ENCODE measurements at regions not wholly inside any gene's neighbourhood (a gene's known extent, or its start where the extent isn't known, plus 50 kb on each side); places are given as distances from the start of the nearest gene placed in this dataset.

GRCh38 chr2:15834381-15835031, 105.8 kb upstream of the MYCN start:
- ATAC-seq (ENCODE audit: insufficient number of reproducible peaks, low FRiP score, low read depth) = no peak
- no peak for TF ChIP-seq CTCF (IDR thresholded peaks at IDR 0.05)
- Histone ChIP-seq H3K27me3 (replicated peaks; ENCODE audit: insufficient read depth) (no peaks in the 10 kb centered on the region), H3K36me3 (no peaks in the 10 kb centered on the region), H3K27ac (no peak overlapping the region), H3K9me3 (no peaks in the 10 kb centered on the region), H3K4me1 (ENCODE audit: control insufficient read depth in 1 of 2, low read depth in 2 of 2) (no peaks in the 10 kb centered on the region), H3K4me3 (no peak overlapping the region)
- no peak for DNase-seq (ENCODE audit: low spot score)

DNA sequence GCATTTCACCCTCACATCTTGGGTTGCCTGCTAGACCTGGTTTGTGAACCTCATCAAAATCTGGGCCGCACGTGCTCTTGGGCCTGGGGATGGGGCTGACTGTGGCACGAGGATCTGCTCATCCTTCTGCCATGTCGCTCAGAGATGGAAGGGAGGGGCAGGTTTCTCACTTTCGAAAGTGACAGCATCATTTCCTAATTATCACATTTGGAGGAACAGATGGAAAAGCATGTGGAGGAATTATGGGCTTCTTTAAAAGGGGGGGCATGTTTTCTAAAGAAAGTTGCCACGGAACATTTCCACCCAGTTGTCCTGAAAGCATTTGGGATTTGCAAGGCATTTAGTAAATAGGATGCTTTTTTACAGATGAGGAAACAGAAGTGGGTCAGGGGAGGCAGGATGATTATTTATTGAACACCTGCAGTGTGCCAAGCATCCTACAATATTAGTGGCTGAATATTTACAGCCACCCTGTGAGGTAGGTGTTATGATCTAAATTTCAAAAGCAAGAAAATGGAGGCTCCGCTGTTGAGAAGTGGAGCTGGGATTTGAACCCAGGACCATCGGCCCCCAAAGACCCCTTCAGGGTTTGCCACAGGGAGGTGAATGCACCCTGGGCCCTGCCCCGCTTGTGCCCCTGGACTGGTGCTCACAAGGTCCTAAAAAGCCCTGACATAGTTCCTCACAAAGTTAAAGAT, 104.2 kb upstream of the MYCN start:
- DNase-seq (ENCODE audit: low spot score) (no peak), ATAC-seq (ENCODE audit: insufficient number of reproducible peaks, low FRiP score, low read depth) (no peak)
- TF ChIP-seq CTCF (IDR thresholded peaks at IDR 0.05) = no peak

GRCh38 chr2:15836689-15837610, 103.4 kb upstream of the MYCN start:
- Histone ChIP-seq H3K36me3 (no peaks in the 10 kb centered on the region), H3K9me3 (no peaks in the 10 kb centered on the region), H3K27ac (no peak overlapping the region), H3K27me3 (replicated peaks; ENCODE audit: insufficient read depth) (no peaks in the 10 kb centered on the region), H3K4me1 (ENCODE audit: control insufficient read depth in 1 of 2, low read depth in 2 of 2) (no peaks in the 10 kb centered on the region), H3K4me3 (no peak overlapping the region)
- DNase-seq (ENCODE audit: low spot score) (no peak), ATAC-seq (ENCODE audit: insufficient number of reproducible peaks, low FRiP score, low read depth) (no peak)
- no peak for TF ChIP-seq CTCF (IDR thresholded peaks at IDR 0.05)

More for the DNA sequence above, 104.2 kb upstream of the MYCN start:
- no peaks in the 10 kb centered on the region for H3K36me3 ChIP-seq
- no peak overlapping the region for H3K27ac ChIP-seq
- no peaks in the 10 kb centered on the region for H3K9me3 ChIP-seq
- H3K4me3 ChIP-seq = no peak overlapping the region
- no peaks in the 10 kb centered on the region for H3K27me3 ChIP-seq (replicated peaks; ENCODE audit: insufficient read depth)
- H3K4me1 ChIP-seq (ENCODE audit: control insufficient read depth in 1 of 2, low read depth in 2 of 2) = no peaks in the 10 kb centered on the region

DNA sequence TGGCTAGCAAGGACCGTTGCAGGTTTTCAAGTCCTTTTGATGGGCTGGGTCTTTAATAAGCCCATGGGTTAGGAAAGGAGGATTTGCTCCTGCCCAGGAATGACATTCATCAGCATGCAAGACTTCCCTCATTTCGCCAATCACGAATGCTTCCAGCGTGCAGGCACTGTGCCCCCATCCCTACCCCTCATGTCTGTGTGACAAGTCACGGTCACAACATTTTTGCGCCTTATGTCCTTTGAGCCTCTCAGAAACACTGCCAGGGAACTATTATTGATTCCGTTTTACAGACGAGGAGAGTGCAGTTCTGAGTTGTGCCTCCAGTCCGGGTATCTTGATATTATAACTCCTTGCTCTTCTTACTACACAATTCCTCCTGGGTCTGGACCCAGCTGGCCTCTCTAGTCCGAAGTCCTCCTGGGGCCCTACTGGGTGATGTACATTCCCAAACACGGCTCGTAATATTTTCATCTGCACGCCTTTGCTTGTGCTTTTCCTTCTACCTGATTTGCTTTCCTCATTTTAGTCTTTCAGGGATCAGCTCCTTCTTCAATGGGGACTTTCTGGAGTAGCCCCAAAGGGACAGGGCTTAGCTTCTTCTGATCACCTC, 101.8 kb upstream of the MYCN start:
- Histone ChIP-seq H3K36me3 (no peaks in the 10 kb centered on the region), H3K9me3 (no peaks in the 10 kb centered on the region), H3K27ac (no peak overlapping the region), H3K27me3 (replicated peaks; ENCODE audit: insufficient read depth) (no peaks in the 10 kb centered on the region), H3K4me3 (no peak overlapping the region), H3K4me1 (ENCODE audit: control insufficient read depth in 1 of 2, low read depth in 2 of 2) (no peaks in the 10 kb centered on the region)
- DNase-seq (ENCODE audit: low spot score) (no peak), ATAC-seq (ENCODE audit: insufficient number of reproducible peaks, low FRiP score, low read depth) (no peak)
- TF ChIP-seq CTCF (IDR thresholded peaks at IDR 0.05) = no peak

All from thoracic aorta (tissue), 2 donors.